Muscle of arm (tissue), 1 donor: ENCODE measurements at regions not wholly inside any gene's neighbourhood (a gene's known extent, or its start where the extent isn't known, plus 50 kb on each side); places are given as distances from the start of the nearest gene placed in this dataset.

Experiments
- DNase-seq: peaks from one replicate; pipeline ENCODE4 v3.0.0-alpha.2; 2013

DNA sequence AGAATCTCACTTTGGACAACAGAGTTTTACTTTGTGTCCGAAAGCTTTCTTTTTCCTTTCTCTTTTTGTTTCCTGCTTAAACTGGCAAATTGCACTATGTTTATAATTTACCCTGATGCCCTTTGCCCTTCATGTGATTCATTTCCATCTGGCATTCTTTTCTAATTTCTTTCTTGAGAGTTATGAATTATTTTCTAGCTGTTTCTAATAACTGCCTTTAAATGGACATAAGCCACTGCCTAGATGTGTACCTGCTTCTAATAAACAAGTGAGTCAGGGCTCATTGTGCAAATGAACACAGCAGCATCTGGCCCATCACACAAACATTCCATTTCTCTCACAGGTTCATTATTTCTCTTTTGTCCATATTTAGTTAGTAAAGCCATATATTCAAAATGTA, 242.3 kb upstream of the GPRIN3 start:
- DNase-seq = no peak

DNA sequence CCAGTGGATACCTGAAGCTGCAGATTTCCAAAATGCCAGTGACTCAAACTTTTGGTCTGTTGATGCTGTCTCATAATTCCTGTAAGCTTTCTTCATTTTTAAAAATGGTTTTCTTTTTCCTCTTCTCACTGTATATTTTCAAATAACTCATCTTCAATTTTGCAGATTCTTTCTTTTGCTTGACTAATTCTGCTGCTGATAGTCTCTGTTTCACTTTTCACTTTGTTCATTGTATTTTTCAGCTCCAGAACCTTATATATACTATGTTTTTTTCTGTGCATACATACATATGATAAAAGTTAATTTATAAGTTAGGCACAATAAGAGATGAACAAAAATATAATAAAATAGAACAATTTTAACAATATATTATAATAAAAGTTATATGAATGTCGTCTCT, 237.7 kb upstream of the GPRIN3 start:
- no peak for DNase-seq

DNA sequence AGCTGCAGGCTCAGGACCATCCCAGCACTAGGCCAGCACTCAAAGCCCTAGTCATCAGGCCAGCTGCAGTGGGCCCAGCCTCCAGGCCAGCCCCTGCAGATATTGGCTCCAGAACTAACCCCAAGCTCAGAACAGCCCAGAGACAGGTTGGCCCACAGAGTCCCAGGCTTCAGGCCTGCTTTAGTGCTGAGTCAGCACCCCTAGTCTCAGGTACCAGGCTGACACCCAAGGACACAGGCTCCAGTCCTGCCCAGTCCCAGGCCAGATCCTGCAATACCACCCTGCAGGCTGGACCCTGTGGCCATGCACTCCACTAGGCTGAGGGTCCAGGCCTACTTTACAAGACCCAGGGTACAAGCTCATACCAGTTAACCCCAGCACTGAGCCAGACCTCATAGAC, 234.4 kb upstream of the GPRIN3 start:
- DNase-seq = no peak

DNA sequence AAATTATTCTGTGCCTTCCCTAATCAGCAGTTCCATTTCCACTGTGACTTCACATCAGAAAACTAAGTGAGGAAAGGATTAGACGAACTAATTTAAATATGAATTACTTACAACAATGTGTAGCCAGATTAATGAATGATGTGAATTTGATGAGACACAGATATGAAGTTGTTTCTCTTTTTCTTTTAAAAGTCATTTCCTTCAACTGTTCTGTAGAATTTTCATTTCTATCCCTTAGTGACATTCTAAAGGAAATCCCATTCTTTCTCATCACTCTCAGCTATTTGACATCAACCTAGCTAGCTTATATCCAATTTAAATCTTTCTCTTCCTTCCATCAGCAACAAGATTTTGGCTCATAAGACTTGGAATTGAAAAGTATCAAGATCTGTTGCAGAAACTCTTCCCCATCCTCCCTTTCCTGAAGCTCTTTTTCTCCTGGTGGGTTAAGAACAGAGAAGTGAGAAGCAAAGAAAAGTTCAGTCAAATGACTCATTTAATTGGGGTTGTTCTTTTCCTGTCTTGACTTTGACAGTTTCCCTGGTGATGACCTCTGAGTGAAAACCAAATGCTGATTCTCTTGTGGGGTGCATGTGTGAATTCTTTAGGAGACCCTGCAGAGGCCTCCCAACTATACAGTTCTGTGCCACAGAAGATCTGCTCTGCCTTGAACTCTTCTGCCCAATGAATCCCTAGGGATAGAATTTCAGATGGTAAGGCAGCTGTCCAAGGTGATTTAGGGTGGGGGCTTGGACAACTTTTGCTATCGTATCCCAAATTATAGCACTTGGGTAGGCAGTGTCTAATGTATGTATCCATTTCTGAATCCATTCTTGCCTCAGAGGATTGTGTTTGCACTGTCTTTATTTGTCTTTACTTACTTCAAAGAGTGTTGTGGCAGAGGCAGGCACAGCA, 232.5 kb upstream of the GPRIN3 start:
- no peak for DNase-seq

DNA sequence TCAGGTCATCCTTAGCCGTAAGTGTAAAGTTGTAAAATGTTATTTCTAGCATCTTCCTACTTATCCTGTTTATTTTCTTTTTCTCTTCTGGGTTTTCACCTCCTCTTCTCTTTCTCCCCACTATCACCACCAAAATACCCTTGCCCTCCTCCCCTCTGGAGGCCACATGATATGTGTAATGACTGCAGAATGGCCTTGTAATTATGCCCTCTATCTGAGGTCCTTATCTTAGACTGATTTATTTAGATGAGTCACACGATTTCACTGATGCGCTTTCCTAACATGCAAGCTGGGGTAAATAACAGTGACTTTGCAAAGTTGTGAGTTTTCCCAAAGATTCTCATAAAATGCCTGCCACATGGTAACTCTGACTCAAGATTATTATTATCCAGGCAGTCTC, 231.8 kb upstream of the GPRIN3 start:
- no peak for DNase-seq

DNA sequence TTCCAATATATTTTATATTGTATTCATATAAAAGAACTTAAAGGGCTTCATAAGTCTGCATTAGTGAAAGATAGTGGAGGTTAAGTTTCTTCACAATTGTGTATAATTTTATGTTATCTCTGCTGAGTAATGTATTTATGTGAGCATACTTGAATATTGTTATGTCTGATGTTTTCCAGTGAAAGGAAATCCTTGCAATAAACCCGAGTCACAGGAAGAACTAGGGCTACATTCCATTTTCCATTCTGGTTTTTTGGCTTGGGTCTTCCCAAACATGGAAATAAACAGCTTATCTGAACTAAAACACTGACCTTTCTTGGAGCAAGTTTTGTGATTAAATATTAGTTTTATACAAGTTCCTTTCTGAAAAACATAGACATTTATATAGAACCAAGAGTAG, 231.3 kb upstream of the GPRIN3 start:
- no peak for DNase-seq

DNA sequence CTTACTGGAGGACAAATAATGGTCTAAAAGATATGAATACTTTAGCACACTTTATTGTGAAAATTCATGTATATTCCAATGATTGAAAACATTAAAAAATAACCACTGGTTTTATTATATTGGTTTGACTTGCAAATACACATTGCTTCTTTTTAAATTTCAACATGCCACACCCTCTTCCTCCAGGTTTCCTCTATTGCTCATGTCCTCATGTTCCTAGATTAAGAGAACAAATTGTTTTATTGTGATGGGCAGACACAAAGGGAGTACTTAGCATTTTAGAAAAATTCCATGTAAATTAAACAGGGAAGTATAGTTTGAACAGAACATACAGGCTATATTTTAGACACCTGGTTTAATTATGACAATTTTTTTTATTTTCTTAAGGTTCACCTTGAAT, 230.6 kb upstream of the GPRIN3 start:
- DNase-seq = no peak

DNA sequence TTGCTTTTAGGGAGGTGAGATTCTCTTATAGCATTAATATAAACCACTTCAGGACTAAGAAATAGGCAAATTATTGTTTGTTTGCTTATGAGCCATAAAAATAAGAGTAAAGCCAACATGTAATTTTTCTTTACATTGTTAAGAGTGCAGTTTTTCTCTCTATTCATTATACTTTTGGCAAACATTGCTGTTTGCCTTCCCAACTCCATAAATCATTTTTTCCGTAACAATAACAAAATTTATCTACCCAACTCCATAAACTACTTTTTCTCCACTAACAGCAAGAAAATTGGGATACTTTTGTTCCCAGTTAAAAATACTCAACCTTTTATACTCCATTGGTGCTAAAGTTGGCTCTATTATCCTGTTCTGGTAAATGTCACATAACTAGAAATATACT, 229.7 kb upstream of the GPRIN3 start:
- no peak for DNase-seq

DNA sequence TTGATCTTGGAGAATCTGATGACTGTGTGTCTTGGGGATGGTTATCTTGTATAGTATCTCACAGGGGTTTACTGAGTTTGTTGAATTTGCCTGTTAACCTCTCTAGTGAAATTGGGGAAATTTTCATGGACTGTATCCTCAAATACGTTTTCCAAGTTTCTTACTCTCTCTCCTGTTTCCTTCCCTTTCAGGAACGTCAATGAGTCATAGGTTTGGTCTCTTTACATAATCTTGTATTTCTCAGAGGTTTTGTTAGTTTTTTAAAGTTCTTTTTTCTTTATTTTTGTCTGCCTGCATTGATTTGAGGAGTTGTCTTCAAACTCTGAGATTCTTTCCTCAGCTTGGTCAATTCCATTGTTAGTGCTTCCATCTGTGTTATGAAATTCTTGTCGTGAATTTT, 227.7 kb upstream of the GPRIN3 start:
- DNase-seq = no peak

DNA sequence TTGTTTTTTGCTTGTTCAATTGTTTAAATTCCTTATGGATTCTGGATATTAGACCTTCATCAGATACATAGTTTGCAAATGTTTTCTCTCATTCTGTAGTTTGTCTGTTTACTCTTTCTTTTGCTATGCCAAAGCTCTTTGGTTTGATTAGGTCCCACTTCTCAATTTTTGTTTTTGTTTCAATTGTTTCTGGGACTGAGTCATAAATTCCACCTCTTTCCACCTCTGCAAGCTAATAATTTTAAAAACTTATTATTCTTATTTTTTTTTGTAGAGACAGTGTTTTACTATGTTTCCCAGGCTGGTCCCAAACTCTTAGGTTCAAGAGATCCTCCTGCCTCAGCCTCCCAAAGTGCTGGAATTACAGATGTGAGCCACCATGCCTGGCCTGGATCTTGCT, 226.8 kb upstream of the GPRIN3 start:
- no peak for DNase-seq

DNA sequence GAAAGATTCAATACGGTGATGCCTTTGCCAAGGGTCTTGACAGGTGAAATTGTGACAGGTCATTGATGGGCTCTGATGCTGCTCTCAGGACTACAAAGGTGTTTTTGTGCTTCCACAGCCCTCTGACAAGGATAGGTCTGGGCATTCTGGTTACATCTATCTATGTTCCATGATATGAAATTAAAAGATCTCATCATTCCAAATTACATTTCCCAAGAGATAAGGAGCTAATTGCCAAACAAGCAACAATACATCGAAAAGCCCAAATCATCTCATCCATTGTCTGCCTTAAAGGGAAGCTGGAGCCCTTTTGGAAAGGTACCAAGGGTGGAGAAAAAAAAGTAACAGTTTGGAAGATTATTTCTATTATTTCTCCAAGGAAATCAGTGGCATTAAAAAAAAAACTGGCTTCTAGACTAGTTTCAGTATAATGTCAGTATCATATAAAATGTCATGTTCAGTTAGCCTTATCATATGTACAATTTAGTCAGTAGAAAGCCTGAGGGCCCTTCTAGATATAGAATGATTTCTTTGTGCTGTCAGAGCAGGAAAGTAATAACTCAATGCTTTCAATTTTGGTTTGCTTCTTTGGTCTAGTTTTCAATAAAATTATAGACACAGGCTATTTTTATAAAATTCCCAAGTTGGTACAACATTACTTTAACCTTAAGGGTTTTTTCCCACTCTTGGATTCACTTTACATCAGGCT, 224.5 kb upstream of the GPRIN3 start:
- no peak for DNase-seq

DNA sequence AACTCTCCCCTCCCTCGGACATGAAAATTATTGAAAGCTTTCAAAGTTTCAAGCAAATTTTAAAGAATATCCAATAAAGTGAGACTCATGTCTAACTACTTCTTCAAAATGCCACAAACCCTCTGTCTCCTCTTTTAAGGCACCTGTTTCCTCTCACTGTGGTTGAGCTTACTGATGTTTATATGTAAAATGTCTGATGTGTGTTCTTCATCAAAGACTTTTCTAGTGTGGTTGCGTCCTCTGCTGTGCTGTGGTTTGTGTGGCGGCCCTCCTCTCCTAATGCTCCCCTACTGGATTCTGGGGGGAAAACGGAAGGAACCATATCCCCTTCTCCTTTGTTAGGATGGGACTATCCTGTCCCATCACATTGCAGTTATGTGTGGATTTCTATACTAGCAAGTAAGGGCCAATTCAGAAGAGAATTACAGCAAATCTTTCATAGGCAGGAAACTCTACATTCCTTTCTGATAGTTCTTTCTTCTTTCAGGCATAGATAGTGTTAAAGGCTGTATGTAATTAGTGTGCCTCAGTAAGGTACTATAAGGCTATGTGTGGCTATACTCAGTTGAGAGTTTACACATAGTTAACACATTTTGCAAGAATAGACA, 221.0 kb upstream of the GPRIN3 start:
- no peak for DNase-seq

DNA sequence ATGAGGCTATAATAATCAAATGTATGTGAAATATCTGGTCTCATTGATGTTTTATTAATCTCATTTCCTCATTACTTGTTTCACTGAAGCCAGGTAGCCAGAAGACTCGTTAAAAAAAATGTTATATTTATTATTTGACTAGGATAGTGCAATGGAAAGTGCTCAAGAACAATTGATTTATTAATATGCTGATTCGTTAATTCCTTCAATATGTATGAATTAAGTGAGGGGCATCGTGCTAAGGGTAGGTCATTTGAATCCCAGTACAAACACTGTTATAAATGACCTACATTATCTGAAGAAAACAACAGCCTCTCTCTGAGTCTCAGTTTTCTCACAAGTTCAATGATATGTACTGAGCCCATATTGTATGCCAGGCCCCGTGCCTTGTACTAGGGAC, 214.2 kb upstream of the GPRIN3 start:
- no peak for DNase-seq

DNA sequence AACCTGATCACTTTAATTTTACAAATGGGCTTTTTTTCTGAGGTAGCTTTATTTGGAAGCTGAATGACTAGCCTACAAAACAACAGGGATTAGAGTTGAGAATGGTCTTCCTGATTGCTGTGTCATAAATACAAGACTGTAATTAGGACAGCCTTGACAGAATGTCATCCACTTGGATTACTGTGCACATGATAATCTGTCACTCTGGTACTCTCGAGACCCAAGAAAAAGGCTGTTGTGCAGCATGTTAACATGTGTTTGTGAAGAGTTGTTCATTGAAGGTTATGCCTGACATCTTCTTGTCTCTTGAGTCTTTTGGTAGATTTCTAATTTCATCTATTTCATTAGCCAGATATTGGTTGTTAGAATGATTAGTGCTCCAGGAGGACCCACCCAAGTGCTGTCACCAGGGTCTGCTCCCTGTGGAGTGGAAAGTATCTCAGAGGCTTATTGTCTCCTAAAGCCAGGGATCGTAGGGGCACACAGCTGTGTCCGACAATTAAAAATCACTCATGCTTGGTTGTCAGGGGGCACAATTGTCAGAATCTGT, 212.2 kb upstream of the GPRIN3 start:
- DNase-seq = no peak

DNA sequence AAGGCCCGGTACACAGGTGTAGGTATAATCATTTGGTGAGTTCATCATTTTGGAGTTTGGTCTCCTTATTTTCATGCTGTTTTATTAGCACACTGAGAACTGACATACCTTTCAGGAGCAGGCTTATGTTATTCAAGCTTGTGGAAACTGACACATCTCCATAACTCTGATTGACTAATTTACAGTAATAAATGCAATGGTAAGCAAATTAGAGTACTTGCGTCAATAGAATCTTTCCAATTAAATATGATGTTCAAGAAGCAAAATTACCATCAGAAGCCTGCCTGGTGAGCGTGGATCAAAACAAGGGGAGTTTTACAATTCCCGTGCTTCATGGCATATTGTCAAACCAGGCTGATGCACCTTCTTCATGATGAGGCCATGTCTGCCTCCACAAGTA, 210.7 kb upstream of the GPRIN3 start:
- no peak for DNase-seq

DNA sequence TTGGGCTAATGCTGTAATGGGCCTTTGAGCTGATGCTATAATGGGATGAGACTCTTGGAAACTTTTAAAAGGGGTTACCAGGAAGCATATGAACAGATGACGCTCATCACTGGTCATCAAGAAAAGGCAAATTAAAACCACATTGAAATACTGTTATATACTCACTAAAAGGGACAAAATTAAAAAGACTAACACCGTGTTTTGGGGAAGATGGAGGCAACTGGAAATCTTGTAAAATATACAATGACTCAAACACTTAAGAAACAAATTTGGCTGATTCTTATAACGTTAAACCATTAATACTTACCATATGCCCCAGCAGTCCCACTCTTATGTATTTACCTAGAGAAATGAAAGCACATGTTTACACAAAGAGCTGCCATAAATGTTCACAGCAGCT, 207.2 kb upstream of the GPRIN3 start:
- no peak for DNase-seq

DNA sequence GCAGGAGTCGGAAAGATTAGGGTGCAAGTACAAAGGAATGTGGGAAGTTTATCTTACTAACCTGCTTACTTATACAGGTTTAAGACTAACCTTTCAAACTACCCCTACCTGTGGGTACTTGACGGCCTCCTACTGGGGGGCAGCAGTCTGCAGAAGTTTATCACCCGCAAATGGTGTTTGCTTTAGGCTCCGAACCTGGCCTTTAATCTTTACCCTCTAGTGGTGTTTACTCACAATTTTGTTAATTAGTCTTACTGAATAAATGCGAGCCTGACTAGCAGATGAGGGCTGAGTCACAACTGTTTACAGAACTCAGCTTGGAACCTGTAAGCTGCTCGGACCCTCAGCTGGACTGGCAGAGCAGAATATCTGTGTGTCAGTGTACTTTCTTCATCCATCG, 204.2 kb upstream of the GPRIN3 start:
- no peak for DNase-seq

DNA sequence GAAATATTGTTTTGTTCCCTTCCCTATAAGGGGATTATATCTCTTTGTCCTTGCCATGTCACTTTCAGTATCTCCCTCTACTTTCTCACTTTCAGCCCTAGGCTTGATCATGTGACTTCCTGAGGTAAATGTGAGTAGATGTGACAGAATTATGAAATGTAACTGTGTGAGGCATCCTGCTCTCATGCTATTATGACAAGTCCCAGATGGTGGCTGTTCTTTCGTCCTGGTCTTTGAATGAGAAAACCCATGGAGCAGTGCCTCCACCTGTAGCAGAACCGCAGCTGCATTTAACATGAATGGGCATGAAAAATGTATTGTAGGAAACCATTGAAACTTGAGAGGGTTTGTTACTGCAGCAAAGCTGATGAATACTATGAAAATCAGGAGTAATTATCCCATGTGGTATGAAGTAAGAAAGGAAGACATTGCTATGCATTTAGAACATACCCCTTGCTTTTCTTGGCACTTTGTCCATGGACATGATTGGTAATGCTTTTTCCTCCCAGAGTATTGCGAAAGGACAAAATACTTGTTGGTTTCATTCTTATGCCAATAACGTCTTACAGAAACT, 202.2 kb upstream of the GPRIN3 start:
- DNase-seq = no peak

DNA sequence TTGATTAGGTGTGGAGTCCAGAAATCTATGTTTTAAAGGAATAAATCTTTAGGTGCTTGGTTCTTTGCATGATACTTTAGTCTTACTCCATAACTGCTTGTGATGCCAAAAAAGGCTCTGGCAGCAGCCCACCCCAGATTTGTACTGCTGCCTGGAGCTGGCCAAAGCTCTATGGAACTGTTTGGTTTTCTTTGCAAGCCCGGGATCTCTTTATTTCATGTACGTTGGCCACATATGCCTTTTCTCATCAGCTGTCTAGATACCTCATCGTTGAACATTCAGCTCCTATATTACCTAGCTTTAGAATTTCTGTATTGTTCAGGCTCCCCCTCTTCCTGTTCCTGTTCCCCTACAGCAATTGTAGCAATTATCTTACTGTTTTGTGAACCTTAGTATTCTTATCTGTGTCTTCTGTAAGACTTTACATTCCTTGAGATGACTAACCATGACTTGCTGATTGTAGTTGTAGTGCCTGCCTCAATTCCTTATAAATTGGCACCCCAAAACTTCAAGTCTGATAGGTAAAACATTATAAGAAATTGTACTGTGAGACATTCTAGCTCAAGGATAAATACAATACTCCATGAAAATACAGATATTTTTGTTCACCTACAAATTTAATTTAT, 199.4 kb upstream of the GPRIN3 start:
- no peak for DNase-seq

DNA sequence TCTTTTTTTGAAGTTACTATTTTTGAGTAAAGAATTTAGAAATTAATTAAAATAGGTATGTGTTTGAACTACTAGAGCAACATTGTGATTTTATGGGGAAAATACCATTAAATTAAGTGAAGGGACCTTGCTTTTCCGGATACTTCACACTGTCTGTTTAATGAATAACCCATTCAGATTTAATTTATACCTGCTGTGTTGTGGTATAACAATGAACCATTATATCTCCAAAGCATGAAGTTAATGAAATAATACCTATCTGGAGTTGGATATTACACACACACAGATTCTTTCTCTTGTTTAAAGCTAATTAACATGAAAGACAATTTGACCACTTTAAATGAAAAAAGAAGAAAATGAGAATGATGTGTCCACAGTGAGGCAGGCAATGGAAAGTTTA, 195.0 kb upstream of the GPRIN3 start:
- DNase-seq = no peak

DNA sequence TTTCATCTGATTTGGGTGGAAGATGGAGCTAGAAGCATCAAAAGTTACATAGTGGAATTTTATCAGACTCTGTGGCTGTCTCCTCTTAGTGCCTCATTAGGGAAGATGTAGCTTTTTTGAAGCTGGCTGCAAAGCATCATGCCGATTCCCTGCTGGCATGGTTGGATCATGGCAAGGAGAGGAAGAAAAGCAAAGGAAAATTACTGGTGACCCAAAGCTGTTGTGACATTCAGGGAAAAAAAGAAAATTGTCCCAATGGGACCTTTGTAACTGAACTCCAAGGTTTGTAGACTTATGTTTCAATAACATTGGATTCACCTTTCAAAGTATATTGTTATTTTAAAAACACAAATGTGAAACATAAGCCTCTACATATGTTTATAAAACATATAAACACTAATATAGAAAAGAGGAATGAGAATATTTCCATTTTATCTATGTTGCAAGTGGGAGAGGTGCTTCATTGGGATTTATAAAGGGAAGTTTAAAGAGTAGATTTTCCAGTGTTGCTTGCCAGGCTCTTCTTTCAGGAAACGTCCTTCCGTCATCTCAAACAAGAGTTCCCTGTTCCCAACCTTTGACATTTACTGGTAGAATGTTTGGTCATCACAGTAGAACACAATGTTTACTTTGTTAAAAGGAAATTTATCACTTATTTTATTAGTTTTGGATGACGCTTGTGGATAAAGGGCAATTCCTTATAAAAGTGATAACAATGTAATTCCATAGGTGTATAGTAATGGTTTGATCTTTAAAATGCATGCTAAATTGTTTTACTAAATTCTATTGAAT, 190.1 kb upstream of the GPRIN3 start:
- DNase-seq = no peak
